Urothelium cell line (cell line): ENCODE measurements at regions not wholly inside any gene's neighbourhood (a gene's known extent, or its start where the extent isn't known, plus 50 kb on each side); places are given as distances from the start of the nearest gene placed in this dataset.
A peak's percentile ranks its signal among the peaks of the same experiment; 100 is the strongest.

Source experiments
- DNase-seq: peaks from one replicate; pipeline ENCODE4 v3.0.0; 2011; ENCODE audit warnings: low spot score, mixed read lengths
- FAIRE-seq: peaks from 2 replicates; lab custom pipeline; 2011; peaks lifted over from hg19 to GRCh38; lab: Jason Lieb, UNC

DNA sequence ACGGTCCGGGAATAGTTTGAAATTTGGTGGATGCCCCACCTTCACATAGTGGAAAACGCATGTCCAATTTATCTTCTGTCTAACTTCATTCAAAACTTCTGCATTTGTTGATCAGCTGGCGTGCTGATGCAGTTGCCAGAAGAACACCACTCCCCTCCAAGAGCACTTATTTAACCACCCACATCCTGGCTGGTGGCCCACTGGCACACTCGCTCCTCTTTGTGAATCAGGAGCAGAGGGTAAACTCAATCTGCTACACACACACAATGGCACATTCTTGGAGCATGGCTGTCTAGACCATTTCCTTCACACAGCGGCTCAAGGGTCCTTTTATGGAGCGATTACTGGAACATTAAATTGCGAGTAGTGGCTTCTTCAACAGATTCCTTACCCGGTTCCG, 55.1 kb upstream of the CEP162 start:
- FAIRE-seq (no peak), DNase-seq (peak; percentile 39)

DNA sequence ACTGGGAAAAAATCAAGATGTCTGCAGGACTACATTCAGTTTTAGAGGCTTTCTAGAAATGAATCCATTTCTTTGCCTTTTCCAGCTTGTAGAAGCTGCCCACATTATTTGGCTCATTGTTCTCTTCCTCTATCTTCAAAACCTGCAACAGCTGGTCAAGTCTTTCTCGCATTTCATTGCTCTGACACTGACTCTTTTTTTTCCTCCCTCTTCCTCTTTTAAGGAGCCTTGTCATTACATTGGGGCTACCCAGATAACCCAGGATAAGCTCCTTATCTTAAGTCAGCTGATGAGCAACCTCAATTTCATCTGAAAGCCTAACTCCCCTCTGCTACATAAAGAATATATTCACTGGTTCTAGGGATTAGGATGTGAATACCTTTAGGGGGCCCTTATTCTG, 53.2 kb upstream of the CEP162 start:
- no peak for DNase-seq
- FAIRE-seq = no peak

DNA sequence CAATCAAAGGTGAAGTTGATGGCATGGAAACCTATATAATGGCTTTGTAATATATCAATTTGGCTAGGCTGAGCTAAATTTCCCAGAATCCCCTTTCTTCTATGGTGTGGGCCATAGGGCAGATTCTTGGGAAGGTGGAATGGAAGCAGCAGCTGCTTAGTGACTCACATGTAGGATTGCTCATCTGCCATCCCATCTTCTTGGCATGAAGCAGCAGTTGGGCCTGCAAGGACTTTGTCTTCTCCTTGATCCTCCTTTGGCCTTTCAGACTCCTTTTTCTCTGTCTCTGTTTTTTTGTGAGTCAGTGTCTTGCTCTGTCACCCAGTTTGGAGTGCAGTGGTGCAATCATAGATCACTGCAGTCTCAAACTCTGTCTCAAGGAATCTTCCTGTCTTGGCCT, 52.6 kb upstream of the CEP162 start:
- no peak for FAIRE-seq
- peak; percentile 10 for DNase-seq

- FAIRE-seq = no peak
- DNase-seq = no peak
Measured at GRCh38 chr6:84278321-84278998, 51.0 kb upstream of the CEP162 start.
